Skin epidermis (tissue), 12 donors: ENCODE measurements at regions not wholly inside any gene's neighbourhood (a gene's known extent, or its start where the extent isn't known, plus 50 kb on each side); places are given as distances from the start of the nearest gene placed in this dataset.
"Not testable (repeated sequence)": the region's sequence is repeated elsewhere in the genome, so short reads cannot be mapped to it uniquely, and the experiment has no call there.

ENCODE experiments used
- H3K27ac ChIP-seq, 21 experiments: fragments of 200-600 bp; sonication (generic) in 11 of 21; one replicate each; pipeline ENCODE4 v1.5.0; 2020; ENCODE audit warnings: mild to moderate bottlenecking in 3 of 21, inconsistent platforms in 2 of 21, moderate library complexity in 2 of 21
- H3K4me3 ChIP-seq, 7 experiments: fragments of 200-600 bp; sonication (generic) in 2 of 7; one replicate each; pipeline ENCODE4 v1.5.0; 2020; ENCODE audit warnings: inconsistent platforms in 2 of 7, mild to moderate bottlenecking in 2 of 7, moderate library complexity in 1 of 7

- H3K27ac ChIP-seq: no peak overlapping the region
- no peak overlapping the region for H3K4me3 ChIP-seq
Measured at GRCh38 chr16:65713181-65713808, 591.4 kb upstream of the CDH11 start.

DNA sequence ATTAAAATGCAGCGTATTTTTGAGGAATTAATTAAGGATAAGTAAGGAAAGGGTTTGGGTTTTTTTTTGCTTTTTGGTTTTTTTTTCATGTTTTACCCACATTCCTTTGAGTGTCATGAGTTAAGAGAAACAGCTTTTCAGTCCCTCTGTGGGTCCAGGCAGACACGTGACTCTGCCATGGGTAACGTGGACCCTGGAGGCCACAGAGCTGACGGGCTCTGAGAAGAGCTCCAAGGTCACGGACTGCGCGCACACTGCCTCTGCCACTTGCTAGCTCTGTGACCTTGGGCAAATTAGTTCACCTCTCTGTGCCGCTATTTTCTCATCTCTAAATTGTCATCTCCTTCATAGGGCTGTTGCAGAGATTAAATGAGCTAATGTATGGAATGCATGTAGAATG lies 588.2 kb upstream of the CDH11 start:
- H3K27ac ChIP-seq: no peak overlapping the region
- no peak overlapping the region for H3K4me3 ChIP-seq

- Histone ChIP-seq H3K4me3 (no peak overlapping the region), H3K27ac (no peak overlapping the region)
Measured at GRCh38 chr16:65704866-65705265, 583.0 kb upstream of the CDH11 start.

- no peak overlapping the region for H3K27ac ChIP-seq
- no peak overlapping the region for H3K4me3 ChIP-seq
Measured at GRCh38 chr16:65702707-65703402, 581.0 kb upstream of the CDH11 start.

DNA sequence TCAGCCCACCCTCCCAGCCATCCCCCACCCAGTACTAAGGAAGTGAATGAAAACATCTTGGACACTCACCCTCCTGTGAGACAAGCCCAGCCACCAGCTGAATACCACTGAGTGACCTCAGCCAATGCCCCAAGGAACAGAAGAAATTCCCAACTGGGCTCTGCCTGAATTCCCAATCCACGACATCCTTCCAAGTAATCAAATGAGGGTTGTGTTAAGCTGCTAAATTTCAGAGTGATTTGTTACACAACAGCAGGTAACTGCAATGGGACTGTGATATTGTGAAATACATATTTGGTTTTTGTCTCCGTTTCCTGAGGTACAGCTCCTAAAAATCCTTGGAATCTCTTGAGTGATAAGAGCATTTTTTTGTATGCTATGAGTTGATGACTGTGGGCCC lies 578.7 kb upstream of the CDH11 start:
- Histone ChIP-seq H3K4me3 (no peak overlapping the region), H3K27ac (no peak overlapping the region)

- Histone ChIP-seq H3K27ac (peak overlapping the region in 1 of 21 experiments; percentile 61), H3K4me3 (no peak overlapping the region)
Measured at GRCh38 chr16:65698791-65699321, 577.0 kb upstream of the CDH11 start.

DNA sequence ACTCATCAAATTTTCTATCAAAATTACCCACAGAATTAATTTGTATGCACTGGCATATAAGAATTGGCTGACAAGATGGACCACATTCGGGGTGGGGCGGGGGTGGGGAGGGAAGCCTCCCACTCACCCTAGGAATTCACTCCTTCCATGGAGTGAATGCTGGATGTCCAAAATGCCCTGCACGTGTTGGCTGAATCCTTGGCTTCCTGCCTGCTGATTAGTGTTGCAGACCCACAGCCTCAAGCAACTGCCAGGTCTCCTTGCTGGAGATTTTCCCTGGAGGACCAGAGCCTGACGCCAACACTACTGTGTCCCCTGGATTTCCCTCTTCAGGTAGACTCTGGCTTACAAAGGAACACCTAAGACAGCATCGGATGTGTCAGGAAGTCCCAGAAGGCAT lies 575.7 kb upstream of the CDH11 start:
- Histone ChIP-seq H3K4me3 (no peak overlapping the region), H3K27ac (no peak overlapping the region)

DNA sequence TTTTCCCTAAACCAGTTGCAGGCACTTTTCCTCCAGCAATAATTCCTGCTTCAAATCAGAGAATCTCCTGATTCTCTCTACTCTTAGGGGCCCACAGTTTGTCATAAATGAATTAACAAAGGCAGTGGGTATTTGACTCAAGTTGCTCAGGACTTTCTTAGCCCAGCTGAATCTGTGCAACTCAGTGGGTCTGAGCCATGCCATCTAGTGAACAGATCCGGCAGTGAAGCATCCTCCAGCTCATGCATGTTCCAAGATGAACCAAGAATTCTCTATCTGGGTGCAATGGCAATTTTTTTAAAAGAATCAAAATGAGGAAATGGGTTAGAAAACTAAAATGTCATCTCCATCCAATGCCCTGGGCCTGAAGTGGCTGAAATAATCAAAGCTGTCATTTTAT lies 575.2 kb upstream of the CDH11 start:
- H3K27ac ChIP-seq: no peak overlapping the region
- H3K4me3 ChIP-seq: no peak overlapping the region

DNA sequence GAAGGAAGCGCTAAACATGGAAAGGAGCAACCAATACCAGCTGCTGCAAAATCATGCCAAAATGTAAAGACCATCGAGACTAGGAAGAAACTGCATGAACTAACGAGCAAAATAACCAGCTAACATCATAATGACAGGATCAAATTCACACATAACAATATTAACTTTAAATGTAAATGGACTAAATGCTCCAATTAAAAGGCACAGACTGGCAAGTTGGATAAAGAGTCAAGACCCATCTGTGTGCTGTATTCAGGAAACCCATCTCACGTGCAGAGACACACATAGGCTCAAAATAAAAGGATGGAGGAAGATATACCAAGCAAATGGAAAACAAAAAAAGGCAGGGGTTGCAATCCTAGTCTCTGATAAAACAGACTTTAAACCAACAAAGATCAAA lies 570.0 kb upstream of the CDH11 start:
- H3K4me3 ChIP-seq, H3K27ac ChIP-seq: not testable (repeated sequence)

GRCh38 chr16:65689726-65690125 lies 567.9 kb upstream of the CDH11 start:
- Histone ChIP-seq H3K27ac (no peak overlapping the region), H3K4me3 (no peak overlapping the region)

- no peak overlapping the region for H3K4me3 ChIP-seq
Measured at GRCh38 chr16:65688301-65688700, 566.4 kb upstream of the CDH11 start.

DNA sequence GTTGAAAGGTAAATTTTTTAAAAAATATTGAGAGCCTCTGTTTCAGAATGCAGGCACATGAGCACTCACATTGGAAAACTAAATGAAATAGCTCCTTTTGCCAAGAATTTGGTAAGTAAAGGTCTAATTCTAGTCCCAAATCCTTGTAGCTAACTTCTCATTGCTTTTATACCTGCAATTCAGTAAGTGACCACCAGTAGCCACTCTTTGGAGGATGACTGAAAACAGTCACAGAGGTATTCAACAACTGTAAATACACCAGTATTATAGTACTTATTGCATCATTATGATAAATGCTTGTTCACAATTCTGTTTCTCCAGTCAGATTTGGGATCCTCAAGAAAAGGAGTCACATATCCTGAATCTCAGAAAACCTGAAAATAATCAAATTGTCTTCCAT lies 562.4 kb upstream of the CDH11 start:
- Histone ChIP-seq H3K4me3 (no peak overlapping the region), H3K27ac (no peak overlapping the region)

More at GRCh38 chr16:65688301-65688700, 566.4 kb upstream of the CDH11 start:
- H3K27ac ChIP-seq: no peak overlapping the region

GRCh38 chr16:65681406-65681805 lies 559.5 kb upstream of the CDH11 start:
- Histone ChIP-seq H3K4me3 (no peak overlapping the region), H3K27ac (no peak overlapping the region)

DNA sequence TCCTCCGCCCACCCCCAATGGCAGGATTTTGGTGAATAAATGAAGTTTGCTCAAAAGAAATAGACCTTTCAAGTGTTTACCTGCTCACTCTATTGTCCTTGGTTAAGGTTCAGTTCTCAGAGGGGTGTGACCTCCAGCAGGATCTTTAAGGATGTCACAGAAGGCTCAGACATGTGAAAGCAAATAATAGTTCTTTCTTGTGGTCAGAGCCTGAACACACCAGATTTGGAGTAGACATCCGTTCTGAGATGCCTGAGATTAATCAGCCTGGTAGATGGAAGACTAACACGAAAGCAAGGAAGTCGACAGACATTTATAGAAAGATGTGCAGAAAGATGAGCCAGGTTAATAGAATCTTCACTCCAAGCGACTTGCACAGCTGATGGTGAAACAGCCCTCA lies 557.9 kb upstream of the CDH11 start:
- Histone ChIP-seq H3K27ac (no peak overlapping the region), H3K4me3 (no peak overlapping the region)

- Histone ChIP-seq H3K27ac (no peak overlapping the region), H3K4me3 (no peak overlapping the region)
Measured at GRCh38 chr16:65675161-65675560, 553.3 kb upstream of the CDH11 start.

DNA sequence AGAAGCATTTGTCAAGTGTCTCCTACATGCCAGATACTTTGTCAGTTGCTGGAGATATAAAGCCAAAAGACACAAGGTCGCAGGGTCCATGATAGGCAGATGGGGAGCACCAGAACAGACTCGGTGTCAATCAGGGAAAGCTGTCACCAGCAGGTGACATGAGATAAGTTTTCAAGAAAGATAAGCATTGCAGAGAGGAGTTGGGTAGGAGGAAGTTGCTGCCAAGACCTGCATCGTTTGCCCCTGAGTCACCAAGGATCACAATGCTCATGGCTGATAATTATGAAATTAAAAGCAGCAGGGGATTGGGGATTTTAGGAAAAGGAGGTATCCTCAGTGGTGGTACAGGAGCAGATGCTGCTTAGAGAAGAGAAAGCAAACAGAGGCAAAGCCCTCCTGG lies 551.1 kb upstream of the CDH11 start:
- Histone ChIP-seq H3K27ac (no peak overlapping the region), H3K4me3 (no peak overlapping the region)

DNA sequence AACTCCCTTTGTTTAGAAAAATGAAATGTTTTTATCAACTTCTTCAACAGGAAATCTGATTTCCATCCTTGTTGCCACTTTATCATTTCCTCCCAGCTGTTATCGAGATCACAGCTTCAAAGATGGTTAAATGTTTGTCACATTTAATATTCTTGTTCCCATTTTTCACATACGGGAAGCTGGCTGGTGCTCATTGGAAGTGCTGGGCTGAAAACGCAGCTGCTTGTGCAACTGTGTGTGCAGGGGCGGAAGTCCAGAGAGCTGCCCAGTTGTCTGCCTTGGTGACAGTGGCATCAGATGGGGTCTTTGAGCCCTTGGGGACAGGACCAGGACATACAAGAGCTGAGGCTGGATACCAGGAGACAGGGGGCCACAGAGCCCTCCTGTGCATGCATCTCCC lies 549.2 kb upstream of the CDH11 start:
- H3K4me3 ChIP-seq: no peak overlapping the region
- no peak overlapping the region for H3K27ac ChIP-seq

GRCh38 chr16:65668064-65668595 lies 546.3 kb upstream of the CDH11 start:
- no peak overlapping the region for H3K27ac ChIP-seq
- no peak overlapping the region for H3K4me3 ChIP-seq

DNA sequence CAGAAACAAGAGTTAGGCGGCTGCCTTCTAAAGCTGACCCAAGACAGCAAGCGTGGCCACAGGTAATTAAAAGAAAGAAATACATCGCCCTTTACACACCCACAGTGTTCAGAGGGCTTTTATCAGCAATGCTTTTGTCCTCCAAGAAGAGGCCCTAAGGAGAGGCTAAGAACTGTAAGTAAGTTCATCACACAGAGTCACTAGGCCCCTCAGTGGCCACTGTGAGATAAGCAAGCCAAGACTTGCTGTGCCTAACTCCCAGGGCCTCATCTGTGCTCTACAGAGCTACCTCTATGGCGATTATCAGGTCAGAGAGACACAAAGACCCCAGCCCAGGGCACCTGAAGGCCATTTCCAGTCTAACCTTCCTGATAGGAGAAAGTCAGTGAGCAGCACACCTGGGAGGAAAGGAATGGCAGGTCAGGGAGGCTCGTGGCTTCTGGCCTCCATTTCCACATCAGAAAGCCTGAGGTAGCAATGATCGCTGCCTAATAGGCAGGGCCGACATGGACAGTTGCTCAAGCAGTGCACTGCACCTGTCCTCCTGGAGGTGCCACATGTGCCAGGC lies 545.2 kb upstream of the CDH11 start:
- H3K27ac ChIP-seq: peak overlapping the region in 6 of 21 experiments; percentile 1 to 49 (median 36)
- H3K4me3 ChIP-seq: no peak overlapping the region

GRCh38 chr16:65666132-65666941 lies 544.5 kb upstream of the CDH11 start:
- Histone ChIP-seq H3K4me3 (no peak overlapping the region), H3K27ac (peak overlapping the region in 8 of 21 experiments; percentile 1 to 67 (median 36))
